ENCODE measurements at regions not wholly inside any gene's neighbourhood (a gene's known extent, or its start where the extent isn't known, plus 50 kb on each side); places are given as distances from the start of the nearest gene placed in this dataset.
"Not testable (repeated sequence)": the region's sequence is repeated elsewhere in the genome, so short reads cannot be mapped to it uniquely, and the experiment has no call there.

- Mint-ChIP-seq H3K27me3 (ENCODE audit: unreplicated experiment) (peaks cover 2% of the 10 kb centered on the region), H3K36me3 (ENCODE audit: unreplicated experiment) (no peaks in the 10 kb centered on the region), H3K9me3 (ENCODE audit: unreplicated experiment) (no peaks in the 10 kb centered on the region), H3K27ac (ENCODE audit: unreplicated experiment) (no peak overlapping the region), H3K4me1 (ENCODE audit: low read depth, unreplicated experiment) (peaks cover 13% of the 10 kb centered on the region), H3K4me3 (ENCODE audit: unreplicated experiment) (no peak overlapping the region)
- no peak for DNase-seq
- TF ChIP-seq CTCF (IDR thresholded peaks at IDR 0.05; ENCODE audit: partially characterized antibody, unreplicated experiment): no peak
Measured at GRCh38 chr1:163585796-163586195, 264.0 kb downstream of the NUF2 start.

GRCh38 chr1:163588796-163589195 is 267.0 kb downstream of the NUF2 start:
- Mint-ChIP-seq H3K4me1 (ENCODE audit: low read depth, unreplicated experiment) (peaks cover 13% of the 10 kb centered on the region), H3K36me3 (ENCODE audit: unreplicated experiment) (no peaks in the 10 kb centered on the region), H3K4me3 (ENCODE audit: unreplicated experiment) (no peak overlapping the region), H3K27me3 (ENCODE audit: unreplicated experiment) (peaks cover 2% of the 10 kb centered on the region), H3K9me3 (ENCODE audit: unreplicated experiment) (peaks cover 3% of the 10 kb centered on the region), H3K27ac (ENCODE audit: unreplicated experiment) (no peak overlapping the region)
- DNase-seq: no peak
- TF ChIP-seq CTCF (IDR thresholded peaks at IDR 0.05; ENCODE audit: partially characterized antibody, unreplicated experiment): no peak

- DNase-seq: no peak
Measured at GRCh38 chr1:163589735-163590134, 268.0 kb downstream of the NUF2 start.

GRCh38 chr1:163591131-163591530 is 269.4 kb downstream of the NUF2 start:
- H3K27ac Mint-ChIP-seq (ENCODE audit: unreplicated experiment); H3K36me3 Mint-ChIP-seq (ENCODE audit: unreplicated experiment); H3K4me3 Mint-ChIP-seq (ENCODE audit: unreplicated experiment); H3K9me3 Mint-ChIP-seq (ENCODE audit: unreplicated experiment); DNase-seq; H3K27me3 Mint-ChIP-seq (ENCODE audit: unreplicated experiment); H3K4me1 Mint-ChIP-seq (ENCODE audit: low read depth, unreplicated experiment): not testable (repeated sequence)

More at GRCh38 chr1:163589735-163590134, 268.0 kb downstream of the NUF2 start:
- Mint-ChIP-seq H3K4me1 (ENCODE audit: low read depth, unreplicated experiment) (peaks cover 7% of the 10 kb centered on the region), H3K27ac (ENCODE audit: unreplicated experiment) (no peak overlapping the region), H3K27me3 (ENCODE audit: unreplicated experiment) (no peaks in the 10 kb centered on the region), H3K9me3 (ENCODE audit: unreplicated experiment) (peaks cover 3% of the 10 kb centered on the region), H3K36me3 (ENCODE audit: unreplicated experiment) (no peaks in the 10 kb centered on the region), H3K4me3 (ENCODE audit: unreplicated experiment) (no peak overlapping the region)
- no peak for TF ChIP-seq CTCF (IDR thresholded peaks at IDR 0.05; ENCODE audit: partially characterized antibody, unreplicated experiment)

GRCh38 chr1:163592623-163593022 is 270.9 kb downstream of the NUF2 start:
- H3K27me3 Mint-ChIP-seq (ENCODE audit: unreplicated experiment); H3K9me3 Mint-ChIP-seq (ENCODE audit: unreplicated experiment); H3K4me3 Mint-ChIP-seq (ENCODE audit: unreplicated experiment); H3K36me3 Mint-ChIP-seq (ENCODE audit: unreplicated experiment); DNase-seq; H3K27ac Mint-ChIP-seq (ENCODE audit: unreplicated experiment); H3K4me1 Mint-ChIP-seq (ENCODE audit: low read depth, unreplicated experiment): not testable (repeated sequence)

- not testable (repeated sequence) for H3K4me3 Mint-ChIP-seq (ENCODE audit: unreplicated experiment); H3K36me3 Mint-ChIP-seq (ENCODE audit: unreplicated experiment); H3K27me3 Mint-ChIP-seq (ENCODE audit: unreplicated experiment); DNase-seq; H3K9me3 Mint-ChIP-seq (ENCODE audit: unreplicated experiment); H3K4me1 Mint-ChIP-seq (ENCODE audit: low read depth, unreplicated experiment); H3K27ac Mint-ChIP-seq (ENCODE audit: unreplicated experiment)
Measured at GRCh38 chr1:163596106-163596505, 274.4 kb downstream of the NUF2 start.
